Urothelium cell line (cell line): ENCODE measurements at regions not wholly inside any gene's neighbourhood (a gene's known extent, or its start where the extent isn't known, plus 50 kb on each side); places are given as distances from the start of the nearest gene placed in this dataset.

Source experiments
- DNase-seq: peaks from one replicate; pipeline ENCODE4 v3.0.0; 2011; ENCODE audit warnings: low spot score, mixed read lengths
- FAIRE-seq: peaks from 2 replicates; lab custom pipeline; 2011; peaks lifted over from hg19 to GRCh38; lab: Jason Lieb, UNC

DNA sequence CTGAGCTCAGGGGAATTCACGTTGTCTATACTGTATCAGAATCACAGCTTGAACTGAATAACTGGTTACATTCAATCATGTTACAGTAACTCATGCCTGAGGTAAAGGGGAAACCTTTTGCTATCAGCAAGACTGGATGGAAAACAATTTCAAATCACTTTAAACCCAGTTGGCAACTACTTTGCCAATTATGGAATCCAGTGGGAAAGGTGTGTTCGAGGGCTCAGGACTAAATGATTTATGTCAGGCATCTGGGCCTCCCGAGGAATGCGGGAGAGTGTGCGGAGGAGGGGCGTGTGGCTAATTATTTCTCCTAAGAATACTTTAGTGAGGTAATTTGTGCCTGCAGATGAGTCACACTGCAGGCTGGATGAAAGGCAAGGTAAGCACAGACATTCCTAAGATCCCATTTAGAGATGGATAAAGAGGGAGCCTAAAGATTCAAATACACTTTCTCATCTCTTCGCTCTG lies 100.1 kb downstream of the HRH4 start:
- no peak for FAIRE-seq

DNA sequence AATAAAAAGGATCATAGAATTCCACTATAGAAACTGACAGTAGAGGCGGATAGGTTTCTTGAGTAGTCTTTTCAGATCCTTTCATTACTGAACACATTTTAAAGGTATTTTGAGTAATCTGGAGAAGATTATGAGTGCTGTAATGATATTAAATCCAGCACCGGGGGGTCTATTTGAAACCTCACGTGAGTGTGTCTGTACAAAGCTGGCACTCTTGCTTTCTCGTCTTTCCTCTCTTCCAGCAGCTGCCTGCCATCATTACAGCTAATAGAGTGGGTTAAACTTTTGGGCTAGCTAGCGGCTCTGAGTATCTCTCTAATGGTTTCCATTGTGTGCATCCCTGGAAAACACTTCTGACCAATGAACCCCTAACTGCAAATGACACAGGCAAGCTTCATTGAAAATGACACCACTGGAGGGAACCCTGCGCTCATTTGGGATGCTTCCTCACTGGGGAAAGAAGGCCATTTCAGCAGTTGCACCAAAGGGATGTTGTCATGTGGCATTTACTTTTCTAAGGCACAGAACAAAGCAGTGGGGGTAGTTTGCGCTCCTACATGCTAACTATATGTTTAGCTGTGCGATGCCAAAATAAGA lies 101.0 kb downstream of the HRH4 start:
- no peak for DNase-seq
- no peak for FAIRE-seq

More for the DNA sequence above, 100.1 kb downstream of the HRH4 start:
- peak; percentile 56 for DNase-seq

DNA sequence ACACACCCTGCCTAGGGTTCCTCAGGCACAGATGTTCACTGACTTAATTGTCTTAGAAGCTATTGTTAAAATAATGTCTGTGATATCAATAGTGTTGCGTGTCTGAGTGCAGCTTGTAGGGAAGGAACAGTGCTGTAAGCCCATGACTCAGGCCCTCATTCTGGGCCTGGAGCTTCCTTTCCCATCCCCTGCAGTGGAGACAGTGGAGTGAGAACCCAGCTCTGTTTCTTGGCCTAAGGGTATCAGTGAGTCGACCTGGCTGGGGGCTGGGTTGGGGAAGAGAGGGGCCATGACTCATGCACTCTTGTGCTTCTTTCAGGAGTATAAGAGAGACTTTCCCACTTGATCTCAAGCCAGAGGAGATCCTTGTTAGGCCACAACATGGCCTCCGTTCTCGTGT lies 106.8 kb downstream of the HRH4 start:
- no peak for DNase-seq
- no peak for FAIRE-seq

DNA sequence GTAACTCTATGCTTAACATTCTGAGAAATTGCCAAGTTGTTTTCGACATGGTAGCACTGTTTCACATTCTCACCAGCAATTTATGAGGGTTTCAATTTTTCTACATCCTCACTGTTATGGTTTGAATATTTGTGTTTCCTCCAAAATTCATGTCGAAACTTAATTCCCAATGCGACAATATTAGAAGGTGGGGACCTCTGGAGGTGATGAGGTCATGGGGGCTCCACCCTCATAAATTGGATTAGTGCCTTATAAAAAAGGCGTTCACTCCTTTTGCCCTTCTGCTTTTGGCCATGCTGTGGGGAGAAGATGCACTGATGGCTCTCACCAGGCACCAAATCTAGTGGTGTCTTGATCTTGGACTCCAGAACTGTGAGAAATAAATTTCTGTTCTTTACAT lies 110.3 kb downstream of the HRH4 start:
- FAIRE-seq: no peak

DNA sequence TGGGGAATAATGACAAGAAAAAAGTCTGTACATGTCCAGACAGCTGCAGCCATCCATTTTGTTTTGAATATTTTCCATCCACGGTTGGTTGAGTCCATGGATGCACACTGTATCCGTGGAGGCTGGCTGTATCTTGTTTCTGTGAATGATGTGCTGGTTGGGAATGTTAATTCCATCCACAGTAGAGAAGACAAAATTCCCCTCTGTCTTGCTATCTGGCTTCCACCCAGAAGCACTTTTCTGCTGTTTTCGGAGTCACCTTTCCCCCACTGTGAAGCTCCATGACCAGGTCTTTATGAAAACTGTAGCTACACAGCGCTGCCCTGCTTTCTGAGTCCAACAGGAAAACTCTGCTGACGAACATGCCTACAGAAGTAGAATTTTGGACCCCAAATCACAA lies 122.3 kb downstream of the HRH4 start:
- no peak for FAIRE-seq

More for the DNA sequence above, 110.3 kb downstream of the HRH4 start:
- no peak for DNase-seq

DNA sequence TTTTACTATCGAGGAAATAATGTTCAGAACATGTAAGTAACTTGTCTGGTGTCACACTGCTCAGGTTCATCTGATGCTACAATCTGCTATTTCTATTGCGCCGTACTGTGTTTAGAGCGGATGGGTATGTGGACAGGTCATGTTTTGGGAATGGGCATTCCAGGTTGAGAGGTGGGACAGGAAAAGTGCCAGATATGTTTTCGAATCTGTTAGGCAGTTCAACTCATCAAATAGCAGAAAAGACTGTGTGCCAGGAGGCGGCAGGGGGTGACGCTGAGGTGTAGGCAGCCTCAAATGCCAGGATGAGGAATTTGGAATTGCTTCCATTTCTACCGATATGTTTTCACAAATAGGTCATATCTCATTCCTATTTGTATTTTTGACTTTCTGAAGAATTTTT lies 123.8 kb downstream of the HRH4 start:
- FAIRE-seq: no peak
- DNase-seq: no peak

More for the DNA sequence above, 122.3 kb downstream of the HRH4 start:
- no peak for DNase-seq

DNA sequence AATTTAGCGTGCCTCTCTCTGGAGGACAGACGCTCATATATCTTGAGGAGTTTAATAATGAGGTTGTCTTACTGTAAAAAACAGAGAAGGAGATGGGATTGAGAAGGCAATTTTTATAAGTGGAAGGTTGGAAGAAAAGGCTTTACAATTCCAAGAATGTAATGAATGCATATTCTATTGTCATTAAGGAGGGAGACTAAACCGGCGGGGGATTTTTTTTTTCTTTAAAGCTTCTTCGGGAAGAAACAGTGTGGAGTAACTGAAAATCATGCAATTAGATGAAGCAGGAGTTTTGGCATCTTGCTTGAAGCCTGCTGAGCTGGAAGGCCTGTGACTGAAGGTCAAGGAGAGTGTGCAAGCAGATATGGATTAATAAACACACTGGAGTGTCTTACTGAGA lies 124.4 kb downstream of the HRH4 start:
- no peak for DNase-seq
- FAIRE-seq: no peak

DNA sequence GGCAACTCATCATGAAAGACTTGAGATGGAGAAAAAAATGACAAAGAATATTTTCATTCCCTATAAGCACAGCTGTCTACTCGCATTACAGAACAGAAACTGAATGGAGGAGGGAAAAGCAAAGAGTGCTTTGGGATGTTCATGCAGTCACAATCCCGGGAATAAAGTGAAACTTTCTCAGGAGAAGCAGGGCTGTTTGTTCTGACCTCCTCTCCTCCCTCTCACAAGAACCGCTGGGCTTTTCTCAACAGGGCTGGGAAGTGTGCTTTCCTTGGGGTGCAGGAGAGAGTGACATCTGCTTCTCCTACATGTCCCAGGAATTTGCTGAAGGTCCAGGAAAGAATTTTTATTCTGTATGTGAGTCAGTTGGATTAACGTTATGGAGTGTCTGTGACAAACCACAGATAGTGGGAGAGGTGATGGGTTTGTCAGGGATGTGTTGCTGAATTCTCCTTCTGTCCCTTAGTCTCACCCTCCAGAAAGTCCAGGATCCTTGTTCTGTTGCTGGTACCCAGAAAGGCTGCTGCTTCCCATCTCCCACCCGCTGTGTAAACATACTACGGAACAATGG lies 125.6 kb downstream of the HRH4 start:
- no peak for DNase-seq
- no peak for FAIRE-seq

DNA sequence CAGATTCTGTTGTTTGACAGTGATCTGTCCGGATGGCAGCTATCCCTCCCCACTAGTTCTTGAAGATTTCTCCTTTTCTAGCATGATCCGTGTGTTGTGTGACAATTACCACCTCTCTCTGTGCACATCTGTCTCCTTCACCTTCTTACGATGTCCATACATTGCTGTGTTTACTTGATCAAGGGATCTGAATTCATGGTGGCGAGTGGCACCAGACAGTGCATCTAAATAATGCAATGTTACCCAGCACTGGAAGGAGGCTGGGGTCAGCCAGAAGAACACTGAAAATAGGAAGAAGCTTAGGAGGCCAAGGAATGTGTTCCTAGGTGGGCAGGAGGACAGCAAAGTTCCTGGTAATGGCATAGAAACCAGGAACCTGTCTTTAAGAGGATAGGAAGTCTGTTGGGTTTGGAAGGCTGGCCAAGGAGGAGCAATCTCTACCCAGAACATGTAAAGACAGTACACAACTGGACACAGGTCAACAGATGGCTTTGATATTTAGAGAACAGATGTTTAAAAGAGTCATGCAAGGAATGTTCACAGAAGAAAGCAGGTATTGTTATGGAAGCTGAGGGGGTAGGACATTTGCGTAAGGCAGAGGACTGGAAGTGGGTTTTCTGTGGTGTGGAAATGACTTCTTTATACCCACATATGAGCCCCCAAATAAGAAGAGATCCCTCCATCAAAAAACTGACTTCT lies 126.4 kb downstream of the HRH4 start:
- no peak for FAIRE-seq
- DNase-seq: no peak

DNA sequence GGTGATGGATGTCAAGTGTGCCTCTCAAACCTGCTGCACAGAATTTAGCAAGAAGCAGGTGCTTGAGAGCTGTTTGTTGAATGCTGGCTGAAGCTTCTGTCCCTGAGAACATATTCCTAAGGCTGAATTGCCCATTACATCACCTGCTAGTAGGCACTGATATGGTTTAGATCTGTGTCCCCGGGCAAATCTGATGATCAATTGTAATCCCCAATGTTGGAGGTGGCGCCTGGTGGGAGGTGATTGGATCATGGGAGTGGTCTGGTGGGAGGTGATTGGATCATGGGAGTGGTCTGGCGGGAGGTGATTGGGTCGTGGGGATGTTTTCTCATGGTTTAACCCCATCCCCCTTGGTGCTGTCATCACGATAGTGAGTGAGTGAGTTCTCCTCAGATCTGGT lies 128.0 kb downstream of the HRH4 start:
- DNase-seq (no peak), FAIRE-seq (no peak)

DNA sequence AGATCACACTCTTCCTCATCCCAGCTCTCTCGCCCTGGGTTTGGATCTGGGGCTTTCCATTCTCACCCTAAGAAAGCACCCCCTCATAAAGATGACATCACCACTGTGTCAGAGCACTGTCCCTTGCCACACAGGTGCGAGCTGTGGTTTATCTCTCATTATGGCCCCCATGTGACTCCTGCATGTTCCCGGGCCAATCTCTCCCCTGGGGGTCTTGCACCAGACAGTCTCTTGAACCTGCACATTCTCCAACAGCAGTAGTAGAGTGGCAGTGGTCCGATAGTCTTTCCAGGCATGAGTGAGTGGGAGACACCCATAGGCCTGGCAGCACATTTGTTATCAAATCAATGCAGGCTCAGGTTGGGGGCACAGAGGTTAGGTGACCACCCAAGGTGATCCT lies 130.5 kb downstream of the HRH4 start:
- FAIRE-seq: no peak

DNA sequence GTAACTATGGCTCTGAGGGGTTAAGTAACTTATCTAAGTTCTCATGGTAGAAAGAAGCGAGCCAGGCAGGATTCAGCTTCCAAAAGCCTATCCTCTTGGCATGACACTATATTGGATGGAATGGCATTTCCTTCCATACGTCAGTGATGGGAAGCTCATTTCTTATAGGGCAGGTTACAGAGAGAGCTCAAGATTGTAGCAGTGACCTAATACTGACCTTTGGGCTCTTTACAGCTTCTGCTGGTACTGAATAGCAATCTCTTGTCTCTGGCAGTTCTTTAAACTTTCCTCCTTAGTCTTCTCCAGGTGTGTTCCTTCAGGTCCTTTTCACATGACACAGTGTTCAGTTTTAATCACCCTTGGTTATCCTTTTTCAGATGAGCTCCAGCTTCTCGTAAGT lies 133.0 kb downstream of the HRH4 start:
- FAIRE-seq (no peak), DNase-seq (no peak)

More for the DNA sequence above, 130.5 kb downstream of the HRH4 start:
- DNase-seq: no peak

DNA sequence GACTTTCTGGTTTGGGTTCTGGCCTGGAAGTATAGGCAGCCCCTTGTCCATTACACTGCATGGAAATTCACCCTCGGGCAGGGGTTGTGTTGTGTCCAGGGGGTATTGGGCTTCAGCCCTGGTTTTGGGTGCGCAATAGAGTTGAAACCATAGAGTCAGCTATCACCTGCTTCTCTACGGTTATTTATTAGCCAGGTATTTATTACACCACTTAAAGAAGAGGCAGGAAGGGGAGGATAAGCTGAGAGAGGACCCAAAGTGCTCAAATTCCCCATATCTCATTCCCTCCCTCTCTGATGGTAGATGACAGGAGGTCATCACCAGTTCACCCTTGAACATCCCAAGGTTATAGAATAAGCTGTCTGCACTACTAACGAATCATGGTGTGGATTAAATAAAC lies 133.4 kb downstream of the HRH4 start:
- FAIRE-seq (no peak), DNase-seq (no peak)

DNA sequence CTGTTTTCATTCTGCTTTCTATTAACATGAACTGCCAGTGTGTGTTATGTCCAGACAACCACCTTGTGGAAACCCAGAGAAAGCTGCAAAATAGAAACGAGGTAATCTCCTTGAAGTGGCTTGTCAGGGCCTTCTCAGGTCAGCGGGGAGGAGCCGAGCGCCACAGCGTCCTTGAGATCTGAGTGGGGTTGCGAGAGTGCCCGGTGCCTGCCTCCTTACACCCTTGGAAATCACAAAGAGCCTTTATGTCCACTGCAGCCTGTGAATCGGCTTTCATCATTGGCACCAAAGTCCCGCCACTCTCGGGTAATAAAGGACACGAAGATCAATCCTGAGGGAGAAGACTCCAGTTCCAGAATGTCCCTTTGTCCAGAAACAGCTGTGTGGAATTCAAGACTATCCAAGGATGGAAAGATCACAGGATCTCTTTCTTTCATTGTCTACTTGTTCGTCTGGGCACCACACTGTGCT lies 135.2 kb downstream of the HRH4 start:
- no peak for FAIRE-seq
- no peak for DNase-seq

DNA sequence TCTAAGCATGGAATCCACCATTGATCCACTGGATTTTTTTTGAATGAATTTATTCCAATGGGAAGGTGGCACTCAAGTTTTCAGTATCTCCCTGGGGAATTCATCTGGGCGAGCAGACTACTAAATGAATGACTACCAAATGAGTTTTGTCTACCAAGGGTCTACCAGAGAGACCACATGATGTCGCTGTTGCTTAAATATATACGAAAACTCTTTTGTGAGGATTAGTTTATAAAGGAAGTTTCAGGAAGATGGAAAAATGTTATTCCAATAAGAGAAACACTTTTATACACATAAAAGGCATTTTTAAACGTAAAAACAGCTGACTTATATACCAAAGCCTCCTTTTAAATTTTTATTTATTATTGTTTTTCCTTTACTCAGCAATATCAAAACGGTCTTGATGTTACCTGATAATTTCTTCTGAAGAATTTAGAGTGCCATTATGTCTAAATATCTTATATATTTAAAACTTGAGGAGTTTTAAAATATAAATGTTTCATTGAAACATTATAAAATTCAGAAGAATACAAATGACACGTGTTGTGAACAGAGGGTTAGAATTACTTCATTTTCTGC lies 139.7 kb downstream of the HRH4 start:
- DNase-seq (peak; percentile 11), FAIRE-seq (no peak)

DNA sequence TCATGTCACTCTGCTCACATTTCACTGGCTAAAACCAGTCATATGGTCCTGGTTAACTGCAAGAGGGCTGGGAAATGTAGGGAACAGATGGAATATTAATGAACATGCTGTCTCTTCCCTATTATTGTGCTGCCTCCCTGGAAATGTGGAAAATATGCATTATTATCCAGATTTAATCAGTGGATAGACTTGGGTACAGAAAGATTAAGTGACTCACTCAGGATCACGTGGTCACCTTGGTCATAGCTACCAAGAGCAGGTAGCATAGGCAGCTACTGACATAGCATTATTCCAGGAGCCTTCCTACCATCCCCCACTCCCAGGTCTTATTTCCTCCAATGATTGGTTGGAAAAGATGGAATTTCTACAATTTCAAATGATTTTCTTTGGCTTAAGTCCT lies 141.1 kb downstream of the HRH4 start:
- DNase-seq (no peak), FAIRE-seq (no peak)

DNA sequence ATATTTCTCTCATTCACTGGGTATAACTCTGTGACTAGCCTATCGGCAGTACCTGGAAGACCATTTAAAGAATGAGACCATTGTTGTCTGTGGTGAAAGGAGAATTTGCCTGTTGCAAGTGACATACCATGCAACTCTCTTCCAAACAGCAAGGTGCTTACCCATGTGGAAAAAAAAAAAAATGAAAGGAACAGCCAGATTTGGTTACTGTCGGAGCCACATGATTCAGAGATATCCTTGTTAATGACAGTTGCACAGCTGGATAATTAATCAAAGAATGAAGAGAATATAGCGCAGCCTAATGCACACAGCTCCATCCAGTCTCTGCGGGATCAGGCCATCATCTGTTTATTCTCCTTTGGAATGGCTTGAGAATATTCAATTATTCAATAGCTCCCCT lies 141.8 kb downstream of the HRH4 start:
- FAIRE-seq: no peak
- DNase-seq: no peak

DNA sequence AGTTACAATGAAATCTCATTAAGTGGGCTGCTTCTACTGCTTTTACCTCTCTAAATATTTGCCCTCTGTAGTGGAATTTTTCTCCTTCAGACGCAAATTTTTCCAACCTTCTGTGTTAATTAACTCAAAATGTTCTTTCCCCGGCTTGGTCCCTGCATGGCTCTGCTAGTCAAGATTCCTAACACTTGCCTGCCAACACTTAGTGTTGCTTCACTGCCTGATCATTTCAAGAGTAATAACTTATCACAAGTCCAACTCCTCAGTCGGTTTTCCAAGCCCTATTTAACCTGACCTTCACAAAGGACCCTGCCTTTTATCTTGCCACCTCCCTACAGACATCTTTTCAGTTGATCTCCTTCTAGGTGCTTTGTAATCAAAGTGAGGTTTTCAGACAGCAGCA lies 142.7 kb downstream of the HRH4 start:
- no peak for FAIRE-seq

DNA sequence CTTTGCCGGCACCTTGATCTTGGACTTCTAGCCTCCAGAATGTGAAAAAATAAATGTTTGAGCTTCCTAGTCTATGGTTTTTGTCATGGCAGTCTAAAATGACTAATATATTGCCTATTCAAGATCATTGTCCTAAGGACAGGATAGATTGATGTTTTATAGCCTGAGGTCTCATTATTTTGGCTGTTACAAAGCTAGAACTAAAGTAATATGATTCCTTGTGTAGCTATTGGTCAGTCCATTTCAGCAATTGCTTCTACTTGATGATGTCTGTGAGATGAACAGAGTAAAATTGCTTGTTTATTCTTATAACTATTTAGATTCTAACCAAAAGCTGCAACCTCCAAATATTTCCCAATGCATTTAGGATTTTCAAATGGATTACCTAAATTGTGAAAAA lies 145.0 kb downstream of the HRH4 start:
- DNase-seq: no peak
- FAIRE-seq: no peak

More for the DNA sequence above, 142.7 kb downstream of the HRH4 start:
- DNase-seq: no peak

DNA sequence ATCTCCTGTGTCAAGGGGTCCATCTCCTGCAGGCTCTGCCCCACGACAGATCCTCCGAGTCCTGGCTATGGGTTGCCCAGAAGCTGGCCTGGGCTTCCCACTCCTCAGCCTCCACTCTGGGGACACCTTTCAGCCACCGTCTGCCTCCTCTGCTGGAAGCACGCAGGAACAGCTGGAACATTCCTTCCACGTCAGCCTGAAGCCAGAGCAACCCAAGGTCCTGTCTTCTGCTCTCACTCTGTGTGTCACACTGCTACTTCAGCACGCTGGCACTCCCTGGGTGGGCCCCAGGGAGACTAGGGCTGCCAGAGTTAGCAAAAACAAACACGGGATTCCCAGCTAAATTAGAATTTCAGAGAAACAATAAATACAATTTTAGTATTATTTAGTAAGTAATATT lies 148.8 kb downstream of the HRH4 start:
- FAIRE-seq: no peak
- no peak for DNase-seq

DNA sequence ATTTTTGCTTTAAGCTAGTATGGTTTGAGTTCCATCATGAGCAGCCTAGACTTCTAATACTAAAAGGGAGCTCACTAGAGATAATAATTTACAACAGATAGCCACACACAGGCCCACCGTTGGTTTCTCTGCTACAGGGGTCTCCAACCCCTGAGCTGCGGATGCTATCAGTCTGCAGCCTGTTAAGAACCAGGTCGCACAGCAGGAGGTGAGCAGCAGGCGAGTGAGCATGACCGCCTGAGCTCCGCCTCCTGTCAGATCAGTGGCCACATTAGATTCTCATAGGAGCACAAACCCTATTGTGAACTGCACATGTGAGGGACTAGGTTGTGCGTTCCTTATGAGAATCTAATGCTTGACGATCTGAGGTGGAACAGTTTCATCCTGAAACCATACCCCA lies 150.6 kb downstream of the HRH4 start:
- DNase-seq (no peak), FAIRE-seq (no peak)
